Cardiac fibroblast (primary cell): ENCODE measurements at regions not wholly inside any gene's neighbourhood (a gene's known extent, or its start where the extent isn't known, plus 50 kb on each side); places are given as distances from the start of the nearest gene placed in this dataset.

ENCODE experiments used
- DNase-seq, 2 donors: peaks; one replicate each; pipeline versions ENCODE4 v3.0.0 to v3.0.0-alpha.2; 2010; ENCODE audit warnings: low read depth in 2 of 2
- H3K4me3 ChIP-seq, 2 donors: replicated peaks in 1 of 2; 1 replicate in 1 of 2; 2 replicates in 1 of 2; pipeline ENCODE4 v1.5.1; 2011; ENCODE audit warnings: low read depth in 2 of 2, low read length in 2 of 2, mild to moderate bottlenecking in 2 of 2, moderate library complexity in 1 of 2
- TF ChIP-seq, protein P1 (sequence below): IDR thresholded peaks from one replicate; pipeline ENCODE4 v1.5.1; 2011; ENCODE audit warnings: low read depth, mild to moderate bottlenecking, low read length, inconsistent platforms

DNA sequence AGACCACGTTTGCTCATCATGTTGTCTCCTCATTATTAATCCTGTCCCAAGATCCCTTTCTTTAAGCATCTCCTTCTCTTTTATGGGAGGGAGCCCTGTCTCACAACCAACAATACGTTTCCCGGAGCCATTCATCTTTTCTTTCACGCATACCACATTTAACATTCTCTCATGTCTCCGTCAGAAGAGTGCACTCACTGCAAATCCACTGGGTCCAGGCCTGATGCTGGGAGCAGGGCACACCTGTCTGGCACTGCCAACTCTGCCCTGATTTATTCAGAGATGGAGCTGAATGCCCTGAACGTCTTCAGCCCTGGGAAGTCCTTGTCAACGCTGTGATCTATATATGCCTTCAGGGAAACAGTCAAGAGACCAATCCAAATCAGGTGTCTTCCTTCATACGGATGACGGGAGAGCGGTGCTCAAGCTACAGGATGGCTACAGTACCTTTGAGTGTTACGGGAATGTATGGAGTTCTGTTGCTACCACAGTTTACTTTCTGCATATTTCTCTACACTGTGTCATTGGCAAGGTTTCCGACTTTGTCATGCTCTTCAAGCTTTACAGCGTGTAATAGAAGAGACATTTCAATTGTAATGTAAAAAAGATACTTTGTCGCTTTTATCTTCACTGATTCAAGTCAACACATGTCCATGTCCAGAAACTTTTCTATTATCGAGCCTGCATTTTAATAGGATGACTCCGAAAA lies 140.4 kb upstream of the SLITRK2 start:
- no peak overlapping the region for H3K4me3 ChIP-seq
- DNase-seq, result no peak
- TF ChIP-seq, protein P1, sequence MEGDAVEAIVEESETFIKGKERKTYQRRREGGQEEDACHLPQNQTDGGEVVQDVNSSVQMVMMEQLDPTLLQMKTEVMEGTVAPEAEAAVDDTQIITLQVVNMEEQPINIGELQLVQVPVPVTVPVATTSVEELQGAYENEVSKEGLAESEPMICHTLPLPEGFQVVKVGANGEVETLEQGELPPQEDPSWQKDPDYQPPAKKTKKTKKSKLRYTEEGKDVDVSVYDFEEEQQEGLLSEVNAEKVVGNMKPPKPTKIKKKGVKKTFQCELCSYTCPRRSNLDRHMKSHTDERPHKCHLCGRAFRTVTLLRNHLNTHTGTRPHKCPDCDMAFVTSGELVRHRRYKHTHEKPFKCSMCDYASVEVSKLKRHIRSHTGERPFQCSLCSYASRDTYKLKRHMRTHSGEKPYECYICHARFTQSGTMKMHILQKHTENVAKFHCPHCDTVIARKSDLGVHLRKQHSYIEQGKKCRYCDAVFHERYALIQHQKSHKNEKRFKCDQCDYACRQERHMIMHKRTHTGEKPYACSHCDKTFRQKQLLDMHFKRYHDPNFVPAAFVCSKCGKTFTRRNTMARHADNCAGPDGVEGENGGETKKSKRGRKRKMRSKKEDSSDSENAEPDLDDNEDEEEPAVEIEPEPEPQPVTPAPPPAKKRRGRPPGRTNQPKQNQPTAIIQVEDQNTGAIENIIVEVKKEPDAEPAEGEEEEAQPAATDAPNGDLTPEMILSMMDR, result no peak

DNA sequence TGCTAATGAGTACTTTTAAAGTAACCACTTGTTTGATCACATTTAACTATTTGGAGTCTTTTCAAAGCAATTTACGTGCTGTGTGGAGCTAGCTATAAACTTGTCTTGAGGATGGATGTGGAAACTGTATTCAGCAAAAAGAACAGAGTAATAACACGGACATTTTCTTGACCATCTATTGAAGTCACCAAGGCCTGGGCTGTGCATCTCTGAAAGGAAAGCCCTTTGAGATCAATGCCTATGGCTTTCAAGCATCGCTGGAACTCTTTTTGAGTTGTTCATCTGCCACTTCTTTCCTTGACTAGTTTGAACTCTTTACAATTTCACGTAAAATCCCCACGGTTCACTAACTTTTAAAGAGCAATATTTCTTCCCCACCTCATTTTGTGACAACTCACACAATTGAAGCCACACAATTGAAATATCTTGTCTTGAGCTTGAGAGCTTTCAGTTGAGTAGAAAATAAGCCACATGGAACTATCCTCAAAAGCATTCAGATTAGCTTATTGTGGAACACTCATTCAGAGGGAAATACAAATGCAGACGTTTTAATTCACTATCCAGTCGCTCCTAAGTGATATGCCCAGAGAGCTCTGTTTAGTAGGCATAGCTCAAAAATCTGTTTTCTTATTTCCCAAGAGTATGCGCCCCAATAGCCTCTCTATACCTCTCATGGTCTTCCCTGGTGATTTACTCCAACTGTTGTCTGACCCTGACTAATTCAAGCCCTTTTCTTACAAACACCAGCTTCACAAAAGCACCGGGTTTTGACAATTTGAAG lies 134.9 kb upstream of the SLITRK2 start:
- TF ChIP-seq, protein P1, result no peak
- H3K4me3 ChIP-seq, result no peak overlapping the region
- DNase-seq, result no peak

DNA sequence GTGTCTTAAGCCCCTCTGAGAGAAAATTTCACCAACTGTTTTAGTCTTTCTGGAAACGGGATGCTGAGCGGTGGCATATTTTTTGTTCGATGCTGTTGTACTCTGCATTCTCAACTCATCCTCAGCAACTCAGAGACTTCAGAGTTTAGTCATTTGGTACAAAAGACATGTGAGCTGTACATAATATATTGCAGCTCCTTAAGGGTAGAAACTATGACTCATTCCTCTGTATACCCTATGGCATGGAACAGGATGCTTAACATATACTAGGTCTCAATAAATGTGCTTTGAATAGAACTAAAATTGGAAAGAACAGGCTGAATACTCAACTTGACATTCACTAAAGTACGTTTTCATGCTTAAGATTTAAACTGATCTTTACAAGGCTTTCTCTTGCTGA lies 130.5 kb upstream of the SLITRK2 start:
- no peak overlapping the region for H3K4me3 ChIP-seq
- DNase-seq, result no peak
- TF ChIP-seq, protein P1, result no peak

DNA sequence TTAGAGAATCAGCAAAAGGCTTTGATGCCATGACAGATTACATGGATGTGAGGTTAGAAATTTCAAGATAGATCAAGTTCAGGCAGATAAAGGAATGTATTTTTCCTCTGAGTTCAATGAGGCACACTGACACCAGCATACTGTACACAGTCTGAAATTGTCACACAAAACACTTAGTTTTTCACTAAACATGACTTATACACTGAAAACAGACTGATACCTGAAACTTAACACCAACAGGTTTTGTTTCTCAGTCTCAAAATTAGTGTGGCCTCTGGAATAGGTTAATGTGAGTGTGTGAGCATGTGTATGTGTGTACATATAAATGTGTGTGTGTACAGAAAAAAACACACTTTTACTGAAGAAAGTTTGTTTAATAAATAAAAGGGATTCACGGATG lies 129.9 kb upstream of the SLITRK2 start:
- TF ChIP-seq, protein P1, result no peak
- H3K4me3 ChIP-seq, result no peak overlapping the region
- no peak for DNase-seq

DNA sequence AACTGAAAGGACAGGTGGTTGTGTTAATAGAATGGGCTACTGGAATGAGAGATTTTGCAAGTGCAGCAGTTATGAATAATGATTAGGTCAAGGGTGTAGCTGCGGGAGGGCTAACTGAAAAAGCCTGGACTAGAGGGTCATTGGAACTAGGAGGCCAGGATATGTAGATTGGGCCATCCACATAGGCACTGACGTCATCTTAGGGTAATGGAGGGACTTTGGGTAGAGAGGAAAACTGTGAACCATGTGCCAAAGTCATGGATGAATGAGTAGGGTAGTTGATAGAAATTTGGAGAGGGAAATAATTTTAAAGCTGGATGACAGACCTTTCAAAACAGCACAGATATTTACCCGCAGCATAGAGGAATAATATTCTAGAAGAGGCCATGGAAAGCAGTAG lies 123.6 kb upstream of the SLITRK2 start:
- H3K4me3 ChIP-seq, result no peak overlapping the region
- DNase-seq, result no peak
- TF ChIP-seq, protein P1, result no peak

DNA sequence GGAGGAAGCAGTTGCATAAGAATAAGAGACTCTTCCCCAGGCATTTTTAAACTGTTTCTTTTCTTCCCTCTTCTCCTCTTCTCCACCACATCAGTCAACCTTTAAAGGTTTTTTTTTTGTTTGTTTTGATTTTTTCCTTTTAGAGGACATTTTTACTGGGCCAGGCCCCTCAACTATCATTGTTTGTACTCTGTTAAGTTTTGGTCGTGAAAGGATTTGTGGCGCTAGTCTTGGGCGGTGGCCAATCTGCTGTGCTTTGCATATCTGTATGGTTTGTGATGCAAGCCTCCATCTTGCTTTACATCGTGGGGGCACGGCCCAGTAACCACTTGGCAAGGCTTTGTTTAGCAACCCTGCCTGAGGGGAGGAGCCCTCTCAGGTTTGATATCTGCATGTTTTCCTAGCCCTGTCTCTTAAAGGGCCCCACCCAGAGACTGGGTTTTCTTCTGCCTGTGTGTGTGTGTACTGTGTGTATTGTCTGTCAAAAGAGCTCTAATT lies 101.9 kb upstream of the SLITRK2 start:
- H3K4me3 ChIP-seq, result no peak overlapping the region
- DNase-seq, result no peak
- TF ChIP-seq, protein P1, result no peak
